ENCODE measurements at regions not wholly inside any gene's neighbourhood (a gene's known extent, or its start where the extent isn't known, plus 50 kb on each side); places are given as distances from the start of the nearest gene placed in this dataset.

GRCh38 chr11:130749216-130749615 is 167.1 kb downstream of the SNX19 start:
- H3K79me2 ChIP-seq (ENCODE audit: control insufficient read depth, insufficient read depth, low read length): no peaks in the 10 kb centered on the region
- no peak overlapping the region for H3K4me2 ChIP-seq (ENCODE audit: control insufficient read depth, extremely low read depth, insufficient read depth, low read depth, low read length)
- H3K9me3 ChIP-seq (ENCODE audit: control insufficient read depth, low read depth, low read length): no peaks in the 10 kb centered on the region
- no peak overlapping the region for H2AFZ ChIP-seq (ENCODE audit: control insufficient read depth, low read length)
- H3K27ac ChIP-seq (ENCODE audit: control insufficient read depth, insufficient read depth, low read length): no peak overlapping the region
- FAIRE-seq: no peak
- H3K9ac ChIP-seq (ENCODE audit: control insufficient read depth, extremely low read depth, insufficient read depth, low read length): no peak overlapping the region
- H3K4me1 ChIP-seq (ENCODE audit: control insufficient read depth, extremely low read depth, insufficient read depth, low read length): no peaks in the 10 kb centered on the region
- no peaks in the 10 kb centered on the region for H3K36me3 ChIP-seq (ENCODE audit: control insufficient read depth in 2 of 2, extremely low read depth in 1 of 2, insufficient read depth in 2 of 2, low read length in 2 of 2)
- no peak for DNase-seq (ENCODE audit: low read depth, low spot score)
- H3K27me3 ChIP-seq (ENCODE audit: control insufficient read depth, extremely low read depth, insufficient read depth, low read length): no peaks in the 10 kb centered on the region
- H4K20me1 ChIP-seq (ENCODE audit: control insufficient read depth, extremely low read depth, insufficient read depth, low read length): no peaks in the 10 kb centered on the region
- dilution Hi-C loops (cut with MboI; ENCODE audit: extremely low pct_ligation_motif_present, low sequenced_read_pairs): no loop called here
- TF ChIP-seq CTCF (optimal IDR thresholded peaks at IDR 0.05 in 1 of 3, IDR thresholded peaks at IDR 0.05 in 1 of 3, conservative IDR thresholded peaks at IDR 0.05 in 1 of 3; ENCODE audit: extremely low read depth in 1 of 3, insufficient read depth in 2 of 3, low read length in 3 of 3): no peak
- H3K4me3 ChIP-seq (ENCODE audit: control insufficient read depth in 2 of 3, extremely low read depth in 1 of 3, insufficient read depth in 2 of 3, low read depth in 1 of 3, low read length in 3 of 3): no peak overlapping the region
- no peaks in the 10 kb centered on the region for H3K9me1 ChIP-seq (ENCODE audit: control insufficient read depth, extremely low read depth, insufficient read depth, low read length)

- dilution Hi-C loops (cut with MboI; ENCODE audit: extremely low pct_ligation_motif_present, low sequenced_read_pairs): no loop called here
- H3K4me1 ChIP-seq (ENCODE audit: control insufficient read depth, extremely low read depth, insufficient read depth, low read length): peaks cover 3% of the 10 kb centered on the region
Measured at GRCh38 chr11:130760515-130761125, 155.7 kb downstream of the SNX19 start.

More at GRCh38 chr11:130760515-130761125, 155.7 kb downstream of the SNX19 start:
- no peak overlapping the region for H3K4me2 ChIP-seq (ENCODE audit: control insufficient read depth, extremely low read depth, insufficient read depth, low read depth, low read length)
- DNase-seq (ENCODE audit: low read depth, low spot score) (no peak), FAIRE-seq (no peak)
- H3K9me1 ChIP-seq (ENCODE audit: control insufficient read depth, extremely low read depth, insufficient read depth, low read length): no peaks in the 10 kb centered on the region
- H3K79me2 ChIP-seq (ENCODE audit: control insufficient read depth, insufficient read depth, low read length): no peaks in the 10 kb centered on the region
- H4K20me1 ChIP-seq (ENCODE audit: control insufficient read depth, extremely low read depth, insufficient read depth, low read length): no peaks in the 10 kb centered on the region
- H3K27ac ChIP-seq (ENCODE audit: control insufficient read depth, insufficient read depth, low read length): no peak overlapping the region
- H3K36me3 ChIP-seq (ENCODE audit: control insufficient read depth in 2 of 2, extremely low read depth in 1 of 2, insufficient read depth in 2 of 2, low read length in 2 of 2): no peaks in the 10 kb centered on the region
- no peak overlapping the region for H3K9ac ChIP-seq (ENCODE audit: control insufficient read depth, extremely low read depth, insufficient read depth, low read length)
- no peak overlapping the region for H3K4me3 ChIP-seq (ENCODE audit: control insufficient read depth in 2 of 3, extremely low read depth in 1 of 3, insufficient read depth in 2 of 3, low read depth in 1 of 3, low read length in 3 of 3)
- TF ChIP-seq CTCF (optimal IDR thresholded peaks at IDR 0.05 in 1 of 3, IDR thresholded peaks at IDR 0.05 in 1 of 3, conservative IDR thresholded peaks at IDR 0.05 in 1 of 3; ENCODE audit: extremely low read depth in 1 of 3, insufficient read depth in 2 of 3, low read length in 3 of 3): no peak
- TF ChIP-seq EZH2 (IDR thresholded peaks at IDR 0.05; ENCODE audit: low read length): no peak
- H2AFZ ChIP-seq (ENCODE audit: control insufficient read depth, low read length): no peak overlapping the region
- no peaks in the 10 kb centered on the region for H3K27me3 ChIP-seq (ENCODE audit: control insufficient read depth, extremely low read depth, insufficient read depth, low read length)
- no peaks in the 10 kb centered on the region for H3K9me3 ChIP-seq (ENCODE audit: control insufficient read depth, low read depth, low read length)
